Calu3 (cell line): ENCODE measurements at regions not wholly inside any gene's neighbourhood (a gene's known extent, or its start where the extent isn't known, plus 50 kb on each side); places are given as distances from the start of the nearest gene placed in this dataset.

Experiments
- BruUV-seq: library from RNA; stranded (reverse); fragments of 400-500 nt; replicated peaks from 2 replicates; lab custom pipeline; 2021; lab: Mats Ljungman, UMichigan
- CTCF ChIA-PET: fragments of 300-600 bp; sonication (Branson Sonifier 250); formaldehyde crosslinking; loops from one replicate; lab custom pipeline; 2022; ENCODE audit warnings: antibody characterized with exemption; lab: Charles Lee
- DNase-seq: peaks from one replicate; pipeline ENCODE4 v3.0.0; 2022
- H3K27ac Mint-ChIP-seq: one replicate; pipeline ENCODE4 v1.8.0; 2022; ENCODE audit warnings: mixed read lengths; ENCODE audit not compliant: unreplicated experiment
- H3K27me3 Mint-ChIP-seq: one replicate; pipeline ENCODE4 v1.8.0; 2022; ENCODE audit warnings: mixed read lengths; ENCODE audit not compliant: unreplicated experiment
- H3K36me3 Mint-ChIP-seq: one replicate; pipeline ENCODE4 v1.8.0; 2022; ENCODE audit warnings: mild to moderate bottlenecking, moderate library complexity, mixed read lengths; ENCODE audit not compliant: insufficient read depth, unreplicated experiment
- H3K4me1 Mint-ChIP-seq: one replicate; pipeline ENCODE4 v1.8.0; 2022; ENCODE audit warnings: mild to moderate bottlenecking, low read depth, mixed read lengths; ENCODE audit not compliant: unreplicated experiment
- H3K4me3 Mint-ChIP-seq: one replicate; pipeline ENCODE4 v1.8.0; 2022; ENCODE audit warnings: mild to moderate bottlenecking, low read depth, moderate library complexity, mixed read lengths; ENCODE audit not compliant: unreplicated experiment
- H3K9me3 Mint-ChIP-seq: one replicate; pipeline ENCODE4 v1.8.0; 2022; ENCODE audit warnings: low read depth, mixed read lengths; ENCODE audit not compliant: unreplicated experiment
- intact Hi-C: fragments of 100-400 bp; cut with micrococcal nuclease; formaldehyde crosslinking; loops from one replicate; pipeline ENCODE4 v1.10.0; 2022; ENCODE audit not compliant: unreplicated experiment
- TF ChIP-seq, protein P1 (sequence below): fragments of 200-600 bp; IDR thresholded peaks from one replicate; pipeline ENCODE4 v1.8.0; 2022; ENCODE audit warnings: antibody characterized with exemption; ENCODE audit not compliant: unreplicated experiment

- TF ChIP-seq, protein P1, sequence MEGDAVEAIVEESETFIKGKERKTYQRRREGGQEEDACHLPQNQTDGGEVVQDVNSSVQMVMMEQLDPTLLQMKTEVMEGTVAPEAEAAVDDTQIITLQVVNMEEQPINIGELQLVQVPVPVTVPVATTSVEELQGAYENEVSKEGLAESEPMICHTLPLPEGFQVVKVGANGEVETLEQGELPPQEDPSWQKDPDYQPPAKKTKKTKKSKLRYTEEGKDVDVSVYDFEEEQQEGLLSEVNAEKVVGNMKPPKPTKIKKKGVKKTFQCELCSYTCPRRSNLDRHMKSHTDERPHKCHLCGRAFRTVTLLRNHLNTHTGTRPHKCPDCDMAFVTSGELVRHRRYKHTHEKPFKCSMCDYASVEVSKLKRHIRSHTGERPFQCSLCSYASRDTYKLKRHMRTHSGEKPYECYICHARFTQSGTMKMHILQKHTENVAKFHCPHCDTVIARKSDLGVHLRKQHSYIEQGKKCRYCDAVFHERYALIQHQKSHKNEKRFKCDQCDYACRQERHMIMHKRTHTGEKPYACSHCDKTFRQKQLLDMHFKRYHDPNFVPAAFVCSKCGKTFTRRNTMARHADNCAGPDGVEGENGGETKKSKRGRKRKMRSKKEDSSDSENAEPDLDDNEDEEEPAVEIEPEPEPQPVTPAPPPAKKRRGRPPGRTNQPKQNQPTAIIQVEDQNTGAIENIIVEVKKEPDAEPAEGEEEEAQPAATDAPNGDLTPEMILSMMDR: no peak
- DNase-seq: no peak
- intact Hi-C loops: no loop called here
- no TSS peak for BruUV-seq
- H3K9me3 Mint-ChIP-seq: no peaks in the 10 kb centered on the region
- CTCF ChIA-PET: interaction anchor here (1.6 kb wide), 1 partner anchor 9 kb away, joined by 3 read pairs; no protein-coding TSS in a partner anchor
- no peaks in the 10 kb centered on the region for H3K27me3 Mint-ChIP-seq
- no peaks in the 10 kb centered on the region for H3K36me3 Mint-ChIP-seq
- H3K4me1 Mint-ChIP-seq: peaks cover 14% of the 10 kb centered on the region
- no peak overlapping the region for H3K4me3 Mint-ChIP-seq
- no peak overlapping the region for H3K27ac Mint-ChIP-seq
Observed at GRCh38 chr9:27668280-27668679, 95.0 kb upstream of the C9orf72 start.

GRCh38 chr9:27671636-27672035 lies 98.4 kb upstream of the C9orf72 start:
- Mint-ChIP-seq H3K36me3 (no peaks in the 10 kb centered on the region), H3K4me1 (peaks cover 10% of the 10 kb centered on the region), H3K9me3 (no peaks in the 10 kb centered on the region), H3K27ac (no peak overlapping the region), H3K4me3 (no peak overlapping the region), H3K27me3 (no peaks in the 10 kb centered on the region)
- TF ChIP-seq, protein P1: no peak
- CTCF ChIA-PET: no interaction called here
- intact Hi-C loops: no loop called here
- no peak for DNase-seq
- no TSS peak for BruUV-seq

DNA sequence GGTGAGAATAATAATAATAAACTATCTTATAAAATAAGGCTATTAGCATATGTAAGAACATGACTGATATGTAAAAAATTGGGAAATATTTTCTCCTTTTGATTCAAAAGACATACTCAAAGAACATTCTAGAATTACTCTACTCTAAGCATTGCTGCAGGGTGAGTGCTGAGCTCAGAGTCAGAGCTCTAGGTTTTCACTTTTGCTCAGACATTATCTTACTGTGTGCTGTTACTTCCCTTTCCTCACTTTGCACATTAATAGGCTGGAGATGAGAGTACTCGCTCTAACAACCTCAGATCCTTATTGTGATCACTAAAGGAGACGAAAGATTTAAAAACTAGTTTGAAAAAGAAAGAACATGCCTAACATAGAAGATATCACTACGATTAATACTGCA lies 99.4 kb upstream of the C9orf72 start:
- TF ChIP-seq, protein P1: no peak
- CTCF ChIA-PET: no interaction called here
- no TSS peak for BruUV-seq
- Mint-ChIP-seq H3K36me3 (no peaks in the 10 kb centered on the region), H3K4me3 (no peak overlapping the region), H3K27ac (no peak overlapping the region), H3K4me1 (peaks cover 10% of the 10 kb centered on the region), H3K27me3 (no peaks in the 10 kb centered on the region), H3K9me3 (no peaks in the 10 kb centered on the region)
- intact Hi-C loops: no loop called here
- DNase-seq: no peak

DNA sequence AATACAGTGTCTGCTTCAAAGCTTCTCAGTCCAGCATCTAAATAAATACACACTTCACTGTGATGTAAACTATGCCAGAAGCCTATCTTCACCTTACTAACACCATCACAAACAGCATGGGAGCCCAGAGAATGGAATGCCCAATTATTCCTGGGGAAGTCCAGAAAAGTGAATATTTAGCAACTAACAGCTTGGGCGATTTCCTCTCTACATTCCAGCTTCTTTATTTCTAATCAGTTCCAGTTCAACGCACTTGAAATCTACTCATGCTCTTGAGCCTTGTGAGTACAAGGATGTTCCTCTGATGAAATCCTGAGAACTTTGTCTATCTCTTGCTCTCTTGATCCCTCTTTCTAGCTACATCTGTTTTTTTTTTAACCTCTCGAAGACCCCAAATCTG lies 100.4 kb upstream of the C9orf72 start:
- no TSS peak for BruUV-seq
- H3K4me3 Mint-ChIP-seq: no peak overlapping the region
- no peak for DNase-seq
- CTCF ChIA-PET: interaction anchor here (0.7 kb wide), 1 partner anchor 265 kb away, joined by 3 read pairs; no protein-coding TSS in a partner anchor
- intact Hi-C loops: no loop called here
- no peaks in the 10 kb centered on the region for H3K9me3 Mint-ChIP-seq
- H3K27ac Mint-ChIP-seq: no peak overlapping the region
- no peaks in the 10 kb centered on the region for H3K36me3 Mint-ChIP-seq
- no peaks in the 10 kb centered on the region for H3K27me3 Mint-ChIP-seq
- peaks cover 10% of the 10 kb centered on the region for H3K4me1 Mint-ChIP-seq
- TF ChIP-seq, protein P1: no peak
